ENCODE measurements at regions not wholly inside any gene's neighbourhood (a gene's known extent, or its start where the extent isn't known, plus 50 kb on each side); places are given as distances from the start of the nearest gene placed in this dataset.
"Not testable (repeated sequence)": the region's sequence is repeated elsewhere in the genome, so short reads cannot be mapped to it uniquely, and the experiment has no call there.

GRCh38 chr13:54440853-54441400 lies 1412.3 kb downstream of the OLFM4 start:
- TF ChIP-seq EP300 (IDR thresholded peaks at IDR 0.05; ENCODE audit: borderline replicate concordance in 1 of 2, low read depth in 2 of 2, low read length in 2 of 2); BCL11A (IDR thresholded peaks at IDR 0.05; ENCODE audit: low read depth in 2 of 2, low read length in 2 of 2); USF2 (IDR thresholded peaks at IDR 0.05; ENCODE audit: low read length); POLR2AphosphoS5 (IDR thresholded peaks at IDR 0.05; ENCODE audit: low read depth, low read length); EZH2 (IDR thresholded peaks at IDR 0.05; ENCODE audit: low read depth, low read length, severe bottlenecking); GABPA (IDR thresholded peaks at IDR 0.05; ENCODE audit: borderline replicate concordance, insufficient read depth, low read length); SRF (IDR thresholded peaks at IDR 0.05; ENCODE audit: low read depth, low read length): not testable (repeated sequence)
- TF ChIP-seq, protein P1, sequence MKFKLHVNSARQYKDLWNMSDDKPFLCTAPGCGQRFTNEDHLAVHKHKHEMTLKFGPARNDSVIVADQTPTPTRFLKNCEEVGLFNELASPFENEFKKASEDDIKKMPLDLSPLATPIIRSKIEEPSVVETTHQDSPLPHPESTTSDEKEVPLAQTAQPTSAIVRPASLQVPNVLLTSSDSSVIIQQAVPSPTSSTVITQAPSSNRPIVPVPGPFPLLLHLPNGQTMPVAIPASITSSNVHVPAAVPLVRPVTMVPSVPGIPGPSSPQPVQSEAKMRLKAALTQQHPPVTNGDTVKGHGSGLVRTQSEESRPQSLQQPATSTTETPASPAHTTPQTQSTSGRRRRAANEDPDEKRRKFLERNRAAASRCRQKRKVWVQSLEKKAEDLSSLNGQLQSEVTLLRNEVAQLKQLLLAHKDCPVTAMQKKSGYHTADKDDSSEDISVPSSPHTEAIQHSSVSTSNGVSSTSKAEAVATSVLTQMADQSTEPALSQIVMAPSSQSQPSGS (IDR thresholded peaks at IDR 0.05; ENCODE audit: low read length), result not testable (repeated sequence)

All from H1 (cell line).